SJCRH30 (cell line): ENCODE measurements at regions not wholly inside any gene's neighbourhood (a gene's known extent, or its start where the extent isn't known, plus 50 kb on each side); places are given as distances from the start of the nearest gene placed in this dataset.
A peak's percentile ranks its signal among the peaks of the same experiment; 100 is the strongest.

Experiments used
- DNase-seq, 2 experiments: peaks; one replicate each; pipeline ENCODE4 v3.0.0-alpha.2; 2015 to 2020
- H3K27ac ChIP-seq: fragments of 250-450 bp; sonication (Bioruptor Pico); 2 replicates; pipeline ENCODE4 v1.5.1; 2020; ENCODE audit warnings: mild to moderate bottlenecking, moderate library complexity
- H3K27me3 ChIP-seq: fragments of 250-450 bp; sonication (Bioruptor Pico); 2 replicates; pipeline ENCODE4 v1.5.1; 2020; ENCODE audit warnings: mild to moderate bottlenecking, moderate library complexity
- H3K36me3 ChIP-seq: fragments of 250-450 bp; sonication (Bioruptor Pico); 2 replicates; pipeline ENCODE4 v1.5.1; 2020; ENCODE audit warnings: mild to moderate bottlenecking, moderate library complexity
- H3K4me1 ChIP-seq: fragments of 250-450 bp; sonication (Bioruptor Pico); 2 replicates; pipeline ENCODE4 v1.5.1; 2020; ENCODE audit warnings: mild to moderate bottlenecking, moderate library complexity
- H3K4me3 ChIP-seq: fragments of 250-450 bp; sonication (Bioruptor Pico); 2 replicates; pipeline ENCODE4 v1.5.1; 2020; ENCODE audit warnings: mild to moderate bottlenecking, moderate library complexity
- H3K9me3 ChIP-seq: fragments of 250-450 bp; sonication (Bioruptor Pico); replicated peaks from 2 replicates; pipeline ENCODE4 v1.5.1; 2020; ENCODE audit warnings: mild to moderate bottlenecking, moderate library complexity

DNA sequence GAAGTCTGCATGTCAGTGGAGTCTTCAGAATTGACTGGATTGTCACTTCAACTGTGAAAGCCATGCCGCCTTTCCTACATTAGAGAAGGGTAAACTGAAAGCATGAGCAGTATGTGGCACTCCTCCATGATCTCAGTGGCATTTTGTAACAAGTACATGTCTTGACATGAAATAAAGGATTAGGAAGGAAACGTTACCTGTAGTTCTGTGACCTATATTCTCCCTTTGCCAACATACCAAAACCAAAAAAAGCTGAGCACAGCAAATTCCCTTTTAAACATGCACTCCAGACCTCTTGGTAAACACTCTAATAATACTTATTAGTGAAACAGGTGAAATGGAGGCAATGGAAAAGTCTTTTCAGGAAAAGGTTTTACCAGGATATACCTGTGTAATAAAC, 344.2 kb downstream of the GRIA2 start:
- H3K4me1 ChIP-seq: no peaks in the 10 kb centered on the region
- DNase-seq: no peak
- no peaks in the 10 kb centered on the region for H3K27me3 ChIP-seq
- no peaks in the 10 kb centered on the region for H3K9me3 ChIP-seq
- H3K27ac ChIP-seq: no peak overlapping the region
- no peak overlapping the region for H3K4me3 ChIP-seq
- no peaks in the 10 kb centered on the region for H3K36me3 ChIP-seq

DNA sequence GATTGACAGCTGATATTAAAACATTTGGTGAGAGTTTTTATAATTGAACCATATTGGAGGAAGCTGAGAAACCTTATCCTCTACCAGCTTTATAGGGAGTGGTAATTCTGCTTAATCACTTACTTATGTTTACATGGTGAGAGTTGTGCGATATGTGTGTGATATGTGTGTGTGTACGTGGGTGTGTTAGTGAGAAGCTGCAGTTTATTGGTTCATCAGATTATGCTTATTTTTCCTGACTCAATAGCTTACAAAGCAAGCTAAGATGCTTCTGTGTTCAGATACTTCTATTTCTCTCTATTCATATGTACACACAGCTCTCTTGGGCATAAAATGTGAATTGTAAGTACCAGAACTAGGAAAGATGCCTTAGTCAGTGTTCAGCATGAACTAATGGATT, 343.7 kb downstream of the GRIA2 start:
- H3K4me1 ChIP-seq: no peaks in the 10 kb centered on the region
- H3K27me3 ChIP-seq: no peaks in the 10 kb centered on the region
- no peaks in the 10 kb centered on the region for H3K9me3 ChIP-seq
- H3K36me3 ChIP-seq: no peaks in the 10 kb centered on the region
- H3K4me3 ChIP-seq: no peak overlapping the region
- DNase-seq: no peak
- no peak overlapping the region for H3K27ac ChIP-seq

DNA sequence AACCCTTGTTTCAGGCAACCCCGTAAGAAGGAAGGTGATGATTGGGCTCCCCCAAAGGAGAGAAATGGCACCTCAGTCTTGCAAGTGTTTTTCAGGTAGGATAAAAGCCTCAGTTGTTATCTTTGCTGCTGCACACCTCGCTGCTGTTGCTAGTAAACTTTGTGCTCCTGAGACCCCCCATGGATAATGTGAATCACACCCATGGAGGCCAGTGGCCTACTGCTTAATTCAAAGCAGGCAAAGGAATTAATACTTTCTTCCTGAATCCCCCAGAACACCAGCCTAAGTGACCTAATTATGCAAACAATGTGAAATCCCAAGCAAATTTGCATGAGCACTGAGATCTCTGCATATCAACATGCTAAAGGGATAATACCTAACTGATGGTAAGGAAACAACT, 337.5 kb downstream of the GRIA2 start:
- Histone ChIP-seq H3K9me3 (no peaks in the 10 kb centered on the region), H3K4me3 (no peak overlapping the region), H3K36me3 (no peaks in the 10 kb centered on the region), H3K4me1 (no peaks in the 10 kb centered on the region), H3K27ac (no peak overlapping the region), H3K27me3 (no peaks in the 10 kb centered on the region)
- DNase-seq: no peak

DNA sequence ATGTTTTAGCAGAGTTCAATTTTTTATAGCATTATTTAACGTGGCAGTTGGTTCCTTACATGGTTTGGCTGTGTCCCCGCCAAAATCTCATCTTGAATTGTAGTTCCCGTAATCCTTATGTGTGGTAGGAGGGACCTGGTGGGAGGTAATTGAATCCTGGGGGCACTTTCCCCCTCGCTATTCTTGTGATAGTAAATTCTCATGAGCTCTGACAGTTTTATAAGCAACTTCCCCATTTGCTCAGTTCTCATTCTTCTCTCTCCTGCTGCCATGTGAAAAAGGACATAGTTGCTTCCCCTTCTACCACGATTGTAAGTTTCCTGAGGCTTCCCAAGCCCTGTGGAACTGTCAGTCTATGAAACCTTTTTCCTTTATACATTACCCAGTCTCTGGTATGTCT, 329.5 kb downstream of the GRIA2 start:
- H3K9me3 ChIP-seq: no peaks in the 10 kb centered on the region
- no peak overlapping the region for H3K4me3 ChIP-seq
- no peaks in the 10 kb centered on the region for H3K4me1 ChIP-seq
- no peaks in the 10 kb centered on the region for H3K36me3 ChIP-seq
- no peak for DNase-seq
- H3K27me3 ChIP-seq: no peaks in the 10 kb centered on the region
- no peak overlapping the region for H3K27ac ChIP-seq

DNA sequence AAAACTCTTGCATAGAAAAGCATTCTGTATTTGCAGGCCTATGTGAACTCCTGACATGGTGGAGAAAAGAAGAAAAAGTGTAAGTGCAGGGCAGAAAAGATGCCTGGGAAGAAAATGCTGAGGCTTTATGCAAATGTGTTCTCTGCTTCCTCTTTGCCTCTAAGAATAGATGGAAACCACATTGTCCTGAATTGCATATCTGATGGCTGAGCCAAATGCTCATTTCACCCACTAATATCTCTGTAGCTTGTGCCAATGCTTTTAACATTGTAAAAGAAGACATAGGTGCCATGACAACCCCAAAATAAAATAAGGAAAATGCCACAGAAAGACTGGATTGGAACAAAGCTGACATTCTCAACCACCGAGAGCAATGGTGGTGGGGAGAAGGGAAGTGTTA, 307.4 kb downstream of the GRIA2 start:
- DNase-seq: no peak
- no peaks in the 10 kb centered on the region for H3K27me3 ChIP-seq
- H3K4me1 ChIP-seq: no peaks in the 10 kb centered on the region
- no peak overlapping the region for H3K27ac ChIP-seq
- no peaks in the 10 kb centered on the region for H3K36me3 ChIP-seq
- H3K4me3 ChIP-seq: no peak overlapping the region
- no peaks in the 10 kb centered on the region for H3K9me3 ChIP-seq

DNA sequence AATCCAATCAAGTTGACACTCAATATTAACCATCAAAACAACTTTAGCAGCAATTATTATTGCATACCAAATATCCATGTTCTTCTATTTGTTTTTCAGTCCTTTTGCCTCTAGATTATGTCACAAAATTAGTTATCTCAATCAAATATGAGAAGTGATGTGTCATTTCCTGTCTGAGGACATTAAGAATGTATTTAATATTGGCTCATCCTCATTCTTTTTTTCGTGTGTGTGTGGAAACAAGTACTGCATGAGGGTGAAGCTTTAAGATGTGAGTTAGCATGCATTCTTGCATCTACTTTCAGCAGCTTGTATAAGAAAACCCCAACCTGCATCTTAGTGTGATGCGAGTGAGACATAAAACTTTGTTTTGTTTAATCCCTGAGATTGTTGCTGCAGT, 301.4 kb downstream of the GRIA2 start:
- no peak for DNase-seq
- H3K4me1 ChIP-seq: no peaks in the 10 kb centered on the region
- no peak overlapping the region for H3K27ac ChIP-seq
- H3K9me3 ChIP-seq: no peaks in the 10 kb centered on the region
- H3K4me3 ChIP-seq: no peak overlapping the region
- H3K27me3 ChIP-seq: no peaks in the 10 kb centered on the region
- H3K36me3 ChIP-seq: no peaks in the 10 kb centered on the region

DNA sequence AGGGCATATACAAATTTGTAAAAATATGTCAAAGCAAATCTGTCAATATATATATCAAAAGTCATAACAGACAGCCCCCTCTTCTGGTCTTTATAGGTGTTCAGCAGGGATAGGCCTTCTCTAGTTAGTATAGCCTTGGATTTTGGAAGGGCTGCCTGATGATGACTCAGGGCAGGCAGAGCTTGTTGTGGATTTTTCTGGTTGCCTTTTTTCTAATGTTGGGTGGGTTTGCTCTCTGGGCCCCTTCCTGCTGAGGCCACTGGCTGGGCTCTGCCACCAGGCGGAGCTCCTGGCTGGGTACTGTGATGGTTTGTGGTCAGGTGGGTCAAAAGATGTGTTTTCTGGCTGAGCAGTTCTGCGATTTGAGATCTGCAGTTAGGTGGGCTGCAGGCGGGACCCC, 294.2 kb downstream of the GRIA2 start:
- H3K27me3 ChIP-seq: no peaks in the 10 kb centered on the region
- no peaks in the 10 kb centered on the region for H3K36me3 ChIP-seq
- H3K4me3 ChIP-seq: no peak overlapping the region
- no peak overlapping the region for H3K27ac ChIP-seq
- no peaks in the 10 kb centered on the region for H3K4me1 ChIP-seq
- no peaks in the 10 kb centered on the region for H3K9me3 ChIP-seq
- peak in 1 of 2 experiments; percentile 6 for DNase-seq

DNA sequence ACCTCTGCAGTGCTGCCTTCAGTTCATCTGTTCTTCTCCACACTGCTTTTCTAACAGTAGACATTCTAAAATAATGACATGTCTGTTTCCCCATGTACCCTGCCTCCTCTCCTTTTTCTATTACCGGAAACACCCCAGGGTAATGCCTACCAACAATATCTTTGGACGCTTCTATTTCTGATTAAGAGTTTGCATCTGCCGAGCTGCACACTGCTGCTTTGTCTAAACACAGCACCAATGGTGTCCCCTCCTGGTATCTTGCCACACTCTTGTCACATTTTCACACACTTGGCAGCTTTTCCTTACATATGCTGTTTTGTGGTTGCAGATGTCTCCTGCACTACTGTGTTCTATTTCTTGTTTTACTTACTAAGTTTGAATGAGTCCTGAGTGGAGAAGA, 288.8 kb downstream of the GRIA2 start:
- Histone ChIP-seq H3K36me3 (no peaks in the 10 kb centered on the region), H3K27me3 (no peaks in the 10 kb centered on the region), H3K9me3 (no peaks in the 10 kb centered on the region), H3K27ac (no peak overlapping the region), H3K4me3 (no peak overlapping the region), H3K4me1 (no peaks in the 10 kb centered on the region)
- peak in 1 of 2 experiments; percentile 0 for DNase-seq

DNA sequence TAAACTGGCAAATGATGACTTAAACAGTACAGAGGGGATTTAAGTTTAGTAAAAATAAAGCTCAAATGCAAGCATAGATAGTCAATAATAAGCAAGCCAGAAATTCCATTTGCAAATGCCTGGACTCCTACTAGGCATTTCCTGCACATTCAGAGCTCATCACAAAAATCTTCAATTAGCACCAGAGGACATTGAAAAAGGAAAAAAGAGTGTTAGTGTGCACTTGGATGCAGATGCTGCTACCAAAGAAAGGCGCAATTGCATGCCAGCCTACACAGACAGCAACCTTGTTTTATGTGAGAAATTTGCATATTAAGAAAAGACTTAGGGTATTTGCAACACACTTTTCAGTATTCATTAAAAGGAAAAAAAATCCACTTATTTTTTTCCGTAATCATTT, 282.1 kb downstream of the GRIA2 start:
- Histone ChIP-seq H3K4me1 (no peaks in the 10 kb centered on the region), H3K9me3 (no peaks in the 10 kb centered on the region), H3K36me3 (no peaks in the 10 kb centered on the region), H3K27ac (no peak overlapping the region), H3K4me3 (no peak overlapping the region), H3K27me3 (no peaks in the 10 kb centered on the region)
- no peak for DNase-seq

DNA sequence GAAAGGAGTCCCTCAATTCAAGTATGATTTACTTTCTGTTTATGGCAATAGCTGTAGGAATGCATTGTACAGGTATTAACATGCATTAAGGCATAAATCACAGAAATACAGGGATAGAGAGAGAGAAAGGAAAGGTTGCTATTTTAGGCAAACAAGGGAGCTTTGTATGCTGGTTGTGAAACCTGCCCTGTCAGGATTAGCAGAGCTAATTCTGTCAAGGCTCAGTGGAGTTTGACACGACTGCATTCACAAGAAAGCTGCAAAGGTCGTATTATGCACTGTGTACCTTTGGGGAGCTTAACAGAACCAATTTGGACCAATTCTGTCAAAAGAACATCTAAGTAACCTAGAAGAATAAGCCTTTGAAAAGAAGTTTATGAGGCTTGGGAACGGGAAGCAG, 239.3 kb downstream of the GRIA2 start:
- H3K4me1 ChIP-seq: no peaks in the 10 kb centered on the region

DNA sequence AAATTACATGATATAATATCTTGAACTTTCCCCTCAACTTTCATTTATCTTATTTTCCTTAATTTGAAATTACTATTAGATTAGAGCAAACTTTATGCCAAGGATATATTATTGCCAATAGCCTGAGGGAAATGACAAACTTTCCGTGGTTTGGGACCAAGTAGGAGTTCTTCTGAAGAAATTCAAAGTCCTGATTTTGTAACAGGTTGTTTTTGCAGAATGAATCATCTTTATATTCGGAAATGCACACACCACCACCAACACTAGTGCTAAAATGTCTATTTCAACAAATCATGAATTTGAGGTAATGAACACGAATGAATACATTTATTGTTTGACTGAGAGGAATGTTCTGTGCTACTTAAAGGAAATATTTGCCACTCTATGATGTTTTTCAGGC, 226.7 kb downstream of the GRIA2 start:
- Histone ChIP-seq H3K9me3 (no peaks in the 10 kb centered on the region), H3K27ac (no peak overlapping the region), H3K4me3 (no peak overlapping the region), H3K4me1 (no peaks in the 10 kb centered on the region), H3K36me3 (no peaks in the 10 kb centered on the region), H3K27me3 (no peaks in the 10 kb centered on the region)
- no peak for DNase-seq

More for the DNA sequence above, 239.3 kb downstream of the GRIA2 start:
- Histone ChIP-seq H3K27me3 (no peaks in the 10 kb centered on the region), H3K4me3 (no peak overlapping the region), H3K9me3 (no peaks in the 10 kb centered on the region), H3K27ac (no peak overlapping the region), H3K36me3 (no peaks in the 10 kb centered on the region)
- DNase-seq: peak in 1 of 2 experiments; percentile 7

DNA sequence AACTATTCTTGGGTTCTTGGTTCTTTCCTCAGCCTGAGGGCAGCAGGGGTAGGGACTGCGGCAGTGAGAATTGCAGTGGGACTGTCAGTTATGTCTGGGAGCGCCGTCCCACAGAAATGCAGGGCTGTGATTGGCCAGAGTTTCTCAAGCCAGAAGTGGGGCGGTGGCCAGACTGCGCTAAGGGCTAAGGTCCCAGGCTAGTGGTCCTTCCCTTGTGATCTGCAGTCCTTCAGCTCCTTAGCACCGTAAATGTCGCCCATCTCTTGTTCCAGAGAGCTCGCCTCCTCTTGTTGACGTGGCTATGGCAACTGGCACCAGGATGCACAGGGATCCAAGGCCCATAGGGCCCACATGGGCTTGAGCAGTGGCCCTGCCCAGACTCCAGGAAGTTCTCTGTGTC, 223.5 kb downstream of the GRIA2 start:
- Histone ChIP-seq H3K9me3 (no peaks in the 10 kb centered on the region), H3K27me3 (no peaks in the 10 kb centered on the region), H3K36me3 (no peaks in the 10 kb centered on the region), H3K4me1 (no peaks in the 10 kb centered on the region), H3K4me3 (no peak overlapping the region), H3K27ac (no peak overlapping the region)
- DNase-seq: no peak

DNA sequence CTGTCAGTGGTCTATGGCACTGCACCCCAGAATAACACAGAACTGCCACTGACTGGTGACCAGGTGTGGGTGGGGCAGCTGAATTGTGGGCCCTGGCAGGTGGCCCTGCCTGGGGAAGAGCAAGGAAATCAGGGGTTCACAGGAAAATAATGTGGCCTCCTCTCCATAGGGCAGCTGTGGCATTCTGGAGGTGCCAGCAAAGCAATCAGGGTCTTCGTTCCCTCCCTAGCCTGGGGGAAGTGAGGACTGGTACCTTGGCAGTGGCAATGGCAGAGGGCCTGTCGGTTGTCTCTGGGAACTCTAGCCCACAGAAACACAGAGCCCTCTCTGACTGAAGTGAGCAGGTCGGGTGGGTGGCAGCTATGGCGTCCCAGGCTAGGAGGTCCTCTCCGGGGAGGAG, 223.0 kb downstream of the GRIA2 start:
- Histone ChIP-seq H3K36me3 (no peaks in the 10 kb centered on the region), H3K27me3 (no peaks in the 10 kb centered on the region)
- no peak for DNase-seq

DNA sequence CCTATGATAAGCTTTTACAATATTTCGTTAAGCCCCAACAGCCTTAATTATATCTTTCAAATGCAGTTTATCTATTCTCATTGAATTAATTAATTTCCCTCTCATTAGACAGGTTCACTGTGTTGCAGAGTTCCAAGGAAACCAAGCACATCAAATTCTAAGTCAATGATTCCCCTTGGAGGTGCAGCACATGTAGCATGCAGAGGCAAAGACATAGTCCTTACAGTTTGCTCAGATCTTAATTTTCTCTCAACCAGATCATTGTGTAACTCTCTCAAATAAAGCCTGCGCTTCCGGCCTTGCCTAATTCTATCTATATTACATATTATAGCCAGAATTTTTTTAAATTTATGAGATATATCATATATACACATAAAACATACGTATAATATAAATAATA, 205.4 kb downstream of the GRIA2 start:
- Histone ChIP-seq H3K4me1 (no peaks in the 10 kb centered on the region), H3K27ac (no peak overlapping the region), H3K27me3 (no peaks in the 10 kb centered on the region), H3K36me3 (no peaks in the 10 kb centered on the region), H3K4me3 (no peak overlapping the region), H3K9me3 (no peaks in the 10 kb centered on the region)
- DNase-seq: no peak

More for the DNA sequence above, 223.0 kb downstream of the GRIA2 start:
- Histone ChIP-seq H3K4me3 (no peak overlapping the region), H3K4me1 (no peaks in the 10 kb centered on the region), H3K9me3 (no peaks in the 10 kb centered on the region), H3K27ac (no peak overlapping the region)

DNA sequence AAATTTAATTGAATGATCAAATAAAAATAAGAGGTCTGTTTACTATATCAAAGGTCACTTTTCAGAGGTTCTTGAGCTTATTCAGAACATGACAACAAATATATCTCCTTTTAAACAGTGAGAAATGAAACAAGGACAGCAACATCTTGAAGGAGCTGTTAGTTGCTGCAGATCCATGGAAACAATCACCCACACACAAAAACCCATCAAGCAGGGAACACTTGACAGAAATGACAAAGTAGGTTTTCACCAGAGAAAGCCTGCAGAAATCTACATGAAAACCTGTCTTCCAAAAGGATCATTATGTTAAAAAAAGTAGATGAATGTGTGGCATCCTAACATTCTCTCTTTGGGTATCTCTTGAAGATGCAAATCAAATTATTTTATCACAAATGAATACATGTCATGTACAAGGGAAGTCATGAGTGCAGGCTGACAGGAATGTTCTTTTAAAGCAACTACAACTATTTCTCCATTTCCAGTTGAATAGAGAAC, 203.0 kb downstream of the GRIA2 start:
- Histone ChIP-seq H3K4me3 (no peak overlapping the region), H3K27me3 (no peaks in the 10 kb centered on the region), H3K4me1 (no peaks in the 10 kb centered on the region), H3K36me3 (no peaks in the 10 kb centered on the region), H3K9me3 (no peaks in the 10 kb centered on the region), H3K27ac (no peak overlapping the region)
- no peak for DNase-seq

DNA sequence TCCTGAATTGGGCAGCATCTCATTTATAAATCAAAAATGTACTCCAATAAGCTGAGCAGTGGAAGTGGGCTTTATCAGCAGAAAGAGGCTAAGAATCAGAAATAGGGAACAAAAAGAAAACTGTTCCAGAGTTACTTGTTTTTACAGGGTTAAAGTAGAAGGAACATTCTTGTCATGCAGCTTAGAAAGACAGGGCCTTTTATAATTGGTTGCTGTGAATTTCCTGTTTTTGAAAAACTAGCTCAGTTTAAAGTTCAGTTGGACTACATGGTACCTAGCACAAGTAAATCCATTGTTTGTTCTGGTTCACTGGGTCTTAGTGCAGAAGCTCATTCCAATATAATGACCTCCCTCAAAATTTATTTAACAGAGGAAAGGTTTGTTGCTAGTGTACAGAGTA, 200.8 kb downstream of the GRIA2 start:
- Histone ChIP-seq H3K9me3 (no peaks in the 10 kb centered on the region), H3K27me3 (no peaks in the 10 kb centered on the region), H3K4me1 (no peaks in the 10 kb centered on the region), H3K4me3 (no peak overlapping the region), H3K36me3 (no peaks in the 10 kb centered on the region), H3K27ac (no peak overlapping the region)
- no peak for DNase-seq
